A673 (cell line): ENCODE measurements at regions not wholly inside any gene's neighbourhood (a gene's known extent, or its start where the extent isn't known, plus 50 kb on each side); places are given as distances from the start of the nearest gene placed in this dataset.

Experiments
- EZH2 ChIP-seq: fragments of 200-600 bp; sonication (generic); IDR thresholded peaks from 2 replicates; pipeline ENCODE4 v1.6.1; 2017; ENCODE audit warnings: borderline replicate concordance, low read depth, mild to moderate bottlenecking, mixed read lengths, antibody characterized with exemption, low read length; ENCODE audit not compliant: poor library complexity, severe bottlenecking
- TF ChIP-seq, protein P1 (sequence below): fragments of 300-800, 200-600 bp; sonication (generic); conservative IDR thresholded peaks from 2 replicates; pipeline ENCODE4 v1.5.1; 2017; ENCODE audit warnings: low read depth, mild to moderate bottlenecking, antibody characterized with exemption, low read length, moderate library complexity, mixed read lengths

- TF ChIP-seq, protein P1, sequence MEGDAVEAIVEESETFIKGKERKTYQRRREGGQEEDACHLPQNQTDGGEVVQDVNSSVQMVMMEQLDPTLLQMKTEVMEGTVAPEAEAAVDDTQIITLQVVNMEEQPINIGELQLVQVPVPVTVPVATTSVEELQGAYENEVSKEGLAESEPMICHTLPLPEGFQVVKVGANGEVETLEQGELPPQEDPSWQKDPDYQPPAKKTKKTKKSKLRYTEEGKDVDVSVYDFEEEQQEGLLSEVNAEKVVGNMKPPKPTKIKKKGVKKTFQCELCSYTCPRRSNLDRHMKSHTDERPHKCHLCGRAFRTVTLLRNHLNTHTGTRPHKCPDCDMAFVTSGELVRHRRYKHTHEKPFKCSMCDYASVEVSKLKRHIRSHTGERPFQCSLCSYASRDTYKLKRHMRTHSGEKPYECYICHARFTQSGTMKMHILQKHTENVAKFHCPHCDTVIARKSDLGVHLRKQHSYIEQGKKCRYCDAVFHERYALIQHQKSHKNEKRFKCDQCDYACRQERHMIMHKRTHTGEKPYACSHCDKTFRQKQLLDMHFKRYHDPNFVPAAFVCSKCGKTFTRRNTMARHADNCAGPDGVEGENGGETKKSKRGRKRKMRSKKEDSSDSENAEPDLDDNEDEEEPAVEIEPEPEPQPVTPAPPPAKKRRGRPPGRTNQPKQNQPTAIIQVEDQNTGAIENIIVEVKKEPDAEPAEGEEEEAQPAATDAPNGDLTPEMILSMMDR, result no peak
- no peak for TF ChIP-seq EZH2
Measured at GRCh38 chr6:134614606-134615485, 296.9 kb upstream of the SGK1 start.
